Activated B cell treated with CpG ODN at 0.5 μM for 24 hours (primary cell): ENCODE measurements at regions not wholly inside any gene's neighbourhood (a gene's known extent, or its start where the extent isn't known, plus 50 kb on each side); places are given as distances from the start of the nearest gene placed in this dataset.

ENCODE experiments used
- ATAC-seq: fragments of 200-7000 bp; cut with Tn5 transposase; one replicate; pipeline ENCODE4 v1.10.0; 2021; ENCODE audit warnings: low read depth, mild to moderate bottlenecking, moderate library complexity
- CTCF ChIA-PET: fragments of 350-600 bp; sonication (Branson Sonifier 250); formaldehyde crosslinking; loops from one replicate; lab custom pipeline; 2021; ENCODE audit warnings: antibody characterized with exemption; lab: Charles Lee
- POLR2A ChIA-PET: fragments of 350-600 bp; sonication (Branson Sonifier 250); formaldehyde crosslinking; loops from one replicate; lab custom pipeline; 2021; ENCODE audit warnings: antibody characterized with exemption; lab: Charles Lee
- DNase-seq: peaks from one replicate; pipeline ENCODE4 v3.0.0; 2022
- H3K27ac Mint-ChIP-seq: one replicate; pipeline ENCODE4 v1.8.0; 2020; ENCODE audit warnings: mixed read lengths
- H3K27me3 Mint-ChIP-seq: one replicate; pipeline ENCODE4 v1.8.0; 2021; ENCODE audit warnings: mixed read lengths
- H3K36me3 Mint-ChIP-seq: one replicate; pipeline ENCODE4 v1.8.0; 2021; ENCODE audit warnings: low read depth, mixed read lengths
- H3K4me1 Mint-ChIP-seq: one replicate; pipeline ENCODE4 v1.8.0; 2021; ENCODE audit warnings: mixed read lengths
- H3K4me3 Mint-ChIP-seq: one replicate; pipeline ENCODE4 v1.8.0; 2020; ENCODE audit warnings: mild to moderate bottlenecking, mixed read lengths
- H3K9me3 Mint-ChIP-seq: one replicate; pipeline ENCODE4 v1.8.0; 2020; ENCODE audit warnings: mixed read lengths
- intact Hi-C: fragments of 100-400 bp; cut with micrococcal nuclease; formaldehyde crosslinking; loops from one replicate; pipeline ENCODE4 v1.15.1; 2024
- TF ChIP-seq, protein P1 (sequence below): fragments of 200-600 bp; IDR thresholded peaks from one replicate; pipeline ENCODE4 v1.8.0; 2022; ENCODE audit warnings: antibody characterized with exemption, mild to moderate bottlenecking

DNA sequence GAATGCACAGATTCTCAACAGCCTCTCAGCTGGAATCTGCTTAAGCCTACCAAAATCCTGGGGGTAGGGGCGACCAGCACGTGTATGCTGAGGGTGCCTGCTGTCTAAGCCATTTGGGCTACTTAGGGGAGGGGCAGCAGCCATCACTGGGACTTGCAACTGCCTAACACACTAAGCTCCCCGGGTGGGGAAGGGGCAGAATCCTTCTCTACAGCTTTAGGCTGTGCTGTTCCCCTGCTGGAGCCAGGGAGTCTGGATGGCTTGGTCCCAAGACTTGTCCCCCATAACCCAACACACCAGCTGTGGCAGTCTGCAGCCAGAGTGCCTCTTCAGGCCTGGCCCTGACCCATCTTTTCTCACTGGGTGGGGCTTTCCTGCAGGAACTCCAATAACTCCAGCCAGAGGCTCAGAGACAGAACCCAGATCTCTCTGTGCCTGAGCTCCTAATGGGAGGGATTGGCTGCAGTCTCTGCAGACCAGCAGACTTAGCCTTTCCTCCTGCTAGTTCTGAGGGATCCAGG lies 305.4 kb upstream of the RND3 start:
- ChIA-PET POLR2A (no interaction called here), CTCF (no interaction called here)
- intact Hi-C loops, result no loop called here

DNA sequence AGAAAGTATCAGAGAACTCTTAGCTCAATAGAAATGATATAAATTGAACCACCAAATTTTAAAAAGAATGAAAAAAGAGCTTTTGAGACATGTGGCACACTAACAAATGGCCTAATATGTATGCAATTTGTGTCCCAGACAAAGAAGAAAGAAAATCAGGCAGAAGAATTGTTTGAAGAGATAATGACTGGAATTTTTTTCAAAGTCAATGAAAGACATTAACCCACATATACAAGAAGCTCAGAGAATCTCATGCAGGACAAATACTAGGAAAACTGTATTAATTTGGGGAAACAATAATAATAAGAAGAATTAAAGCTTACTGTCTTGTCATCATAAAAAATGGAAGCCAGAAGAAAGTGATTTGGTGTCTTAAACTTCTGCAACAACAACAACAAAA lies 304.1 kb upstream of the RND3 start:
- ChIA-PET POLR2A (no interaction called here), CTCF (no interaction called here)
- peaks cover 3% of the 10 kb centered on the region for H3K9me3 Mint-ChIP-seq
- intact Hi-C loops, result no loop called here
- H3K4me1 Mint-ChIP-seq, result no peaks in the 10 kb centered on the region
- no peak overlapping the region for H3K4me3 Mint-ChIP-seq
- H3K27ac Mint-ChIP-seq, result no peak overlapping the region
- TF ChIP-seq, protein P1, sequence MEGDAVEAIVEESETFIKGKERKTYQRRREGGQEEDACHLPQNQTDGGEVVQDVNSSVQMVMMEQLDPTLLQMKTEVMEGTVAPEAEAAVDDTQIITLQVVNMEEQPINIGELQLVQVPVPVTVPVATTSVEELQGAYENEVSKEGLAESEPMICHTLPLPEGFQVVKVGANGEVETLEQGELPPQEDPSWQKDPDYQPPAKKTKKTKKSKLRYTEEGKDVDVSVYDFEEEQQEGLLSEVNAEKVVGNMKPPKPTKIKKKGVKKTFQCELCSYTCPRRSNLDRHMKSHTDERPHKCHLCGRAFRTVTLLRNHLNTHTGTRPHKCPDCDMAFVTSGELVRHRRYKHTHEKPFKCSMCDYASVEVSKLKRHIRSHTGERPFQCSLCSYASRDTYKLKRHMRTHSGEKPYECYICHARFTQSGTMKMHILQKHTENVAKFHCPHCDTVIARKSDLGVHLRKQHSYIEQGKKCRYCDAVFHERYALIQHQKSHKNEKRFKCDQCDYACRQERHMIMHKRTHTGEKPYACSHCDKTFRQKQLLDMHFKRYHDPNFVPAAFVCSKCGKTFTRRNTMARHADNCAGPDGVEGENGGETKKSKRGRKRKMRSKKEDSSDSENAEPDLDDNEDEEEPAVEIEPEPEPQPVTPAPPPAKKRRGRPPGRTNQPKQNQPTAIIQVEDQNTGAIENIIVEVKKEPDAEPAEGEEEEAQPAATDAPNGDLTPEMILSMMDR, result no peak
- ATAC-seq (no peak), DNase-seq (no peak)
- no peaks in the 10 kb centered on the region for H3K27me3 Mint-ChIP-seq
- H3K36me3 Mint-ChIP-seq, result no peaks in the 10 kb centered on the region

More for the DNA sequence above, 305.4 kb upstream of the RND3 start:
- Mint-ChIP-seq H3K4me3 (no peak overlapping the region), H3K4me1 (no peaks in the 10 kb centered on the region), H3K9me3 (peaks cover 3% of the 10 kb centered on the region), H3K27me3 (no peaks in the 10 kb centered on the region), H3K36me3 (no peaks in the 10 kb centered on the region), H3K27ac (no peak overlapping the region)
- DNase-seq (no peak), ATAC-seq (no peak)
- TF ChIP-seq, protein P1, result no peak

DNA sequence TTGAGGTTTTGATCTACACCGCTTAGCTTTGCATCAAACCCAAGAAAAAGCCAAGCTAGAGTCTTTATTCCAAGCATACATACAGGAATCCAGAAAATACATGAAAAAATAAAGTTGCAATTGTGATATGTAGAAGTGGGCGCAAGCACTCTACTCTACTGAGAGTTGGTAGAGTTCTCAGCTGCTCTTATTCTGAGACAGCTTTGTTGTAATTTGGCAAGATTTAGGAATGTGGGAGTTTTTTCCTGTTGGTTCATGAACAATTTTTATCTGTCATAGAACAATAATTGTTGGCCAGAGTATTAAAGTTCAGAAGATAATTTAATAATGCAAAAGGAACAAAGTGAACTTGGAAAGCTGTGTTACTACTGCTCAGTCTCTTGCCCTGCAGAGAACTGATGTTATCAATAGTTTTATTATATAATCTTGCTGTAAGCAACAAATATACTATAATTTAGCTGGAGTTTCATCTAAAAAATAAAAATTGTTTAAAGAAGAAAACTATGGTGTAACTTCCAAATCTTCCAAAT lies 302.0 kb upstream of the RND3 start:
- Mint-ChIP-seq H3K27me3 (no peaks in the 10 kb centered on the region), H3K27ac (no peak overlapping the region), H3K4me3 (no peak overlapping the region), H3K36me3 (no peaks in the 10 kb centered on the region), H3K9me3 (peaks cover 3% of the 10 kb centered on the region), H3K4me1 (no peaks in the 10 kb centered on the region)
- no peak for DNase-seq
- CTCF ChIA-PET, result no interaction called here
- POLR2A ChIA-PET, result no interaction called here
- ATAC-seq, result no peak
- TF ChIP-seq, protein P1, result no peak
- intact Hi-C loops, result no loop called here

DNA sequence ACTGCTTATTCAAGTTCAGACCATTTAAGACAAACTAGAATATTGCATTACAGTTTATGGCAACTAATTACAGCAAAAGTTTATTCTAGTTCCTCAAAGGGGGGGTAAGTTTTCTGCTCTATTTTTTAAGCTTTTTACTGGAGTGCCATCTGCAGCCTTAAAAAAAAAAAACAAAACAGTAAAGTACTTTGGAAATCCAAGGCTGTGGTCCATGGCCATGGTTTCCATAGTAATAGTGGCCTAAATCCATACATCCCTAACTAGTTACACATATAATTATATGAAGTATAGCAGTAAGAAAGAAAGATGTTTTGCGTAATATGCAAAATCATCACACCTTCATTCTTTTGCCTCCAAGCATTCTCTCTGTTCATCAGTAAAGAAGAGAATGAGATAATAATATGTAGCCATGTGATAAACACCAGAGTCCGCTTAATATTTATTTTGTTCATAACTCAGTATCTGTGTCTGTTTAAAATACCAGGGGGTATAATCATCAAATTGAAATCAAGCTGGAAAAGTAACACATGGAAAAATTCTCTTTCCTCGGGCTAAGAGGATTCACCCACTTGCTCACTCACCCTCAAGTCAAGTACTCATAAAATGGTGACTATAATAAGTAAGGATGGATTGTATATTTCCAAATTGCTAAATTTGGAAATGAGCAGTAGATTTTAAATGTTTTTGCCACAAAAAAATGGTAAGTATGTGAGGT lies 301.1 kb upstream of the RND3 start:
- Mint-ChIP-seq H3K27ac (no peak overlapping the region), H3K4me1 (no peaks in the 10 kb centered on the region), H3K9me3 (peaks cover 3% of the 10 kb centered on the region), H3K4me3 (no peak overlapping the region), H3K36me3 (no peaks in the 10 kb centered on the region), H3K27me3 (no peaks in the 10 kb centered on the region)
- TF ChIP-seq, protein P1, result no peak
- ATAC-seq (no peak), DNase-seq (no peak)
- intact Hi-C loops, result no loop called here
- ChIA-PET POLR2A (no interaction called here), CTCF (no interaction called here)

DNA sequence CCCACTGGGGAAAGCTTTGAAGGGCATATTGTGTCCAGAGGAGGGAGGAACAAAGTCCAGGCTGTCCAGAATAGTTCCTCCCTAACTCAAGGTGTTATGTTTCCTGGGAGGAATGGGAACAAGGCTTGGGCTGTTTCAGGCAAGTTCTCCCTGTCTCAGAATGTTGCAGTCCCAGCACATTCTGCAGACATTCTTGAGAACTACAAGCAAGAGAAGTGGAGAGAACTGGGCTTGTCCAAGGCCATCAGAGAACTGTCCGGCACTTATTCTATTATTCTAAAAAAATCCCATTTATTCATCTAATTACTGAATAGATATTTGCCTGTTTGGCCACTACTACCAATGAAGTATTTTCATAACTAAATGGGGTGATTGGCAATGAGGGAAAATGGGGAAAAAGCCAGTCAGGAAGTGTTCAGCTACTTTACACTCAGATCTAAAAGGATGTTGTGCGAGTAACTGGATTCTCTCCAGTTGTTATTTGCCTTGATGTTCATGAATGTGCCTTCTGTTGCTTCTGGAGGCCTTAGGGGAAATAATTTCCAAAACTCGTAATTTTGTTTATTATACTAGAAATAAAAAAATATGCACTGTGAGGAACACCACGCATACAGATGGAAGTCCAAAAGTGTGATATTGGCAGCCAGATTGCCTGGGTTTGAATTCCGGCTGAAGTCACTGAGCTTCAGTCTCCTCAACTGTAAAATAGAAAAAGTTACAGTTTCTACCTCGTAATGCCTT lies 300.1 kb upstream of the RND3 start:
- DNase-seq, result no peak
- intact Hi-C loops, result no loop called here
- no peaks in the 10 kb centered on the region for H3K27me3 Mint-ChIP-seq
- no peaks in the 10 kb centered on the region for H3K4me1 Mint-ChIP-seq
- H3K9me3 Mint-ChIP-seq, result peaks cover 3% of the 10 kb centered on the region
- no peak for ATAC-seq
- ChIA-PET POLR2A (no interaction called here), CTCF (interaction anchor here (0.7 kb wide), 1 partner anchor 12 kb away, joined by 3 read pairs; no protein-coding TSS in a partner anchor)
- no peak overlapping the region for H3K27ac Mint-ChIP-seq
- TF ChIP-seq, protein P1, result no peak
- H3K4me3 Mint-ChIP-seq, result no peak overlapping the region
- H3K36me3 Mint-ChIP-seq, result no peaks in the 10 kb centered on the region
